HL-60 (cell line): ENCODE measurements at regions not wholly inside any gene's neighbourhood (a gene's known extent, or its start where the extent isn't known, plus 50 kb on each side); places are given as distances from the start of the nearest gene placed in this dataset.

Experiments
- DNase-seq, 2 experiments: peaks; one replicate each; pipeline ENCODE4 v3.0.0-alpha.2; 2010 to 2020; ENCODE audit warnings: low read depth in 1 of 2, low spot score in 1 of 2
- H3K27ac ChIP-seq: fragments of 250-450 bp; sonication (Bioruptor Pico); replicated peaks from 2 replicates; pipeline ENCODE4 v1.5.1; 2020; ENCODE audit warnings: mild to moderate bottlenecking, moderate library complexity
- H3K27me3 ChIP-seq: fragments of 250-450 bp; sonication (Bioruptor Pico); 2 replicates; pipeline ENCODE4 v1.5.1; 2021; ENCODE audit warnings: mild to moderate bottlenecking, moderate library complexity; ENCODE audit not compliant: insufficient read depth, poor library complexity, severe bottlenecking
- H3K4me3 ChIP-seq: replicated peaks from 2 replicates; pipeline ENCODE4 v1.5.1; 2011; ENCODE audit warnings: mild to moderate bottlenecking, control low read depth, low read length; ENCODE audit not compliant: insufficient read depth
- GABPA ChIP-seq: IDR thresholded peaks from 2 replicates; pipeline ENCODE4 v1.6.1; 2012; ENCODE audit warnings: low read depth
- POLR2AphosphoS5 ChIP-seq: IDR thresholded peaks from 2 replicates; pipeline ENCODE4 v1.6.1; 2012; ENCODE audit warnings: low read depth
- REST ChIP-seq: IDR thresholded peaks from 2 replicates; pipeline ENCODE4 v1.6.1; 2012; ENCODE audit warnings: low read depth; ENCODE audit not compliant: insufficient replicate concordance
- SPI1 ChIP-seq: IDR thresholded peaks from 2 replicates; pipeline ENCODE4 v1.6.1; 2012; ENCODE audit warnings: low read depth, mild to moderate bottlenecking, borderline replicate concordance
- TF ChIP-seq, protein P1 (sequence below): IDR thresholded peaks from one replicate; pipeline ENCODE4 v1.5.1; 2011; ENCODE audit warnings: low read length, control low read depth, inconsistent platforms; ENCODE audit not compliant: insufficient read depth

- H3K27ac ChIP-seq = no peak overlapping the region
- no peak overlapping the region for H3K4me3 ChIP-seq
- H3K27me3 ChIP-seq = no peaks in the 10 kb centered on the region
- TF ChIP-seq, protein P1, sequence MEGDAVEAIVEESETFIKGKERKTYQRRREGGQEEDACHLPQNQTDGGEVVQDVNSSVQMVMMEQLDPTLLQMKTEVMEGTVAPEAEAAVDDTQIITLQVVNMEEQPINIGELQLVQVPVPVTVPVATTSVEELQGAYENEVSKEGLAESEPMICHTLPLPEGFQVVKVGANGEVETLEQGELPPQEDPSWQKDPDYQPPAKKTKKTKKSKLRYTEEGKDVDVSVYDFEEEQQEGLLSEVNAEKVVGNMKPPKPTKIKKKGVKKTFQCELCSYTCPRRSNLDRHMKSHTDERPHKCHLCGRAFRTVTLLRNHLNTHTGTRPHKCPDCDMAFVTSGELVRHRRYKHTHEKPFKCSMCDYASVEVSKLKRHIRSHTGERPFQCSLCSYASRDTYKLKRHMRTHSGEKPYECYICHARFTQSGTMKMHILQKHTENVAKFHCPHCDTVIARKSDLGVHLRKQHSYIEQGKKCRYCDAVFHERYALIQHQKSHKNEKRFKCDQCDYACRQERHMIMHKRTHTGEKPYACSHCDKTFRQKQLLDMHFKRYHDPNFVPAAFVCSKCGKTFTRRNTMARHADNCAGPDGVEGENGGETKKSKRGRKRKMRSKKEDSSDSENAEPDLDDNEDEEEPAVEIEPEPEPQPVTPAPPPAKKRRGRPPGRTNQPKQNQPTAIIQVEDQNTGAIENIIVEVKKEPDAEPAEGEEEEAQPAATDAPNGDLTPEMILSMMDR = no peak
- no peak for TF ChIP-seq REST
- no peak for TF ChIP-seq POLR2AphosphoS5
- no peak for TF ChIP-seq GABPA
- TF ChIP-seq SPI1 = no peak
- DNase-seq = no peak
Observed at GRCh38 chr10:22837771-22838170, 90.1 kb upstream of the ARMC3 start.

DNA sequence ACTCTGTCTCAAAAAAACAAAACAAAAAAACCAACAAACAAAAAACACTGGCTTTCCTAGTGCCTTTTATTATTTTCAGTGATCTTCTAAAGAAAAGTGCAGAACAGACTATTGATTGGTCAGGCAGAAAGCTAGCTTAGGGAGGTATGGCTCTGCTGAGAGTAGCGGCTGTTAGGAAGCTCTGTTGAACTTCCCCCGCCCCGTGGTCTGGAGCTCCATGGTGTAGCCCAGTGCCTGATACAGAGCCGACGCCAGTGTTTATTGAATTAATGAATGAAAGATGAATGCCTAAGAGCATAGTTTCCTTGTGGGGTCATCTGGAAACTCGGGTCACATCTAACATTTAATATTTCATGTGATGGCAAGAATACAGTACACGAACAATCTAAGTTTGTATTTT is 90.5 kb upstream of the ARMC3 start:
- H3K27ac ChIP-seq = no peak overlapping the region
- no peak for DNase-seq
- no peak overlapping the region for H3K4me3 ChIP-seq
- H3K27me3 ChIP-seq = no peaks in the 10 kb centered on the region
- TF ChIP-seq GABPA = no peak
- TF ChIP-seq REST = no peak
- TF ChIP-seq POLR2AphosphoS5 = no peak
- no peak for TF ChIP-seq SPI1
- TF ChIP-seq, protein P1 = no peak

DNA sequence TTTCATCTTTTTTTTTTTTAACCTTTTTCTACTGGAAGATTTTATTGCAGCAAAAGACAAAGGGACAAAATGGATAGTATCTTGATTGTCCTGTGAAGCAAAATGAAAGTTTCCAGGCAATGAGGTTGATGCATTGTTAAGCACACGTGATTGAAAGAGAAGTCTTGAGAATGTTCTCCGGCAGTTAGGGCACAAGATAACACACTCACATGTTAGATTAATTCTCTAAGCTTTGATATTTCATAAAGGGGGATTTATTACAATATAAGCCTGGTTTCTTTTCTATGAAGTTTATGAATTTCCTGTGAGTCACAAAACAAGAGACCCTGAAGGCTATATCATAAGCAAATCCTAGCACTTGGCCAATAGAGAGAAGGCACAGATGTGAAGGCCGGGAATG is 93.4 kb upstream of the ARMC3 start:
- H3K27me3 ChIP-seq = no peaks in the 10 kb centered on the region
- H3K27ac ChIP-seq = no peak overlapping the region
- no peak overlapping the region for H3K4me3 ChIP-seq
- DNase-seq = no peak
- TF ChIP-seq, protein P1 = no peak
- TF ChIP-seq GABPA (no peak), POLR2AphosphoS5 (no peak), SPI1 (no peak), REST (no peak)
